ENCODE measurements at regions not wholly inside any gene's neighbourhood (a gene's known extent, or its start where the extent isn't known, plus 50 kb on each side); places are given as distances from the start of the nearest gene placed in this dataset.

GRCh38 chr20:51335329-51335841, 207.1 kb downstream of the NFATC2 start:
- Histone ChIP-seq H3K4me3 (no peak overlapping the region), H3K27ac (peak overlapping the region; percentile 71 to 84), H3K4me2 (peak overlapping the region; percentile 4; the same call in 1 of the 3 replicates), H3K4me1 (peaks cover 15% of the 10 kb centered on the region; the same call in 2 of the 3 replicates), H3K9me3 (peaks cover under 1% of the 10 kb centered on the region; the same call in 1 of the 3 replicates)
- WGBS (ENCODE audit: missing lambda C conversion rate) = 29% methylated on average over 8 of the region's 8 CpGs
- DNase-seq (ENCODE audit: low read depth in 1 of 2, low spot score in 1 of 2) = peak; percentile 40 to 84
- ChIA-PET CTCF (interaction anchor here (0.6 to 2.9 kb wide), 5 partner anchors 24 to 308 kb away, joined by 3 to 16 read pairs (median 3); no protein-coding TSS in a partner anchor), POLR2A (interaction anchor here (0.6 to 1.4 kb wide), 5 partner anchors 11 to 353 kb away, joined by 3 to 7 read pairs (median 4); no protein-coding TSS in a partner anchor)
- TF ChIP-seq KDM5A (IDR thresholded peaks at IDR 0.05) (no peak), GATA3 (IDR thresholded peaks at IDR 0.05; ENCODE audit: borderline replicate concordance) (peak; percentile 90), SMC3 (IDR thresholded peaks at IDR 0.05) (no peak), RFX5 (IDR thresholded peaks at IDR 0.05) (no peak), FOSL2 (IDR thresholded peaks at IDR 0.05) (peak; percentile 72), FOSL2 (CRISPR knock-in tag; IDR thresholded peaks at IDR 0.05) (peak; percentile 71), HOXB13 (CRISPR knock-in tag; IDR thresholded peaks at IDR 0.05; ENCODE audit: low read depth) (0 out of 2 replicates have a peak, but pooled peaks have one; percentile 28), ZC3H11A (IDR thresholded peaks at IDR 0.05) (no peak), FOXS1 (CRISPR knock-in tag; IDR thresholded peaks at IDR 0.05) (peak; percentile 55; the same call in 1 of the 2 replicates), CEBPB (IDR thresholded peaks at IDR 0.05) (peak in 1 of 2 experiments; percentile 29; a peak in 1 of 4 replicates), EP300 (IDR thresholded peaks at IDR 0.05) (peak; percentile 74 to 95; a peak in 4 of 5 replicates), MAX (IDR thresholded peaks at IDR 0.05) (peak; percentile 40; the same call in 1 of the 2 replicates), POLR2A (IDR thresholded peaks at IDR 0.05; ENCODE audit: low read length) (no peak), JUNB (IDR thresholded peaks at IDR 0.05) (peak; percentile 86), SREBF2 (IDR thresholded peaks at IDR 0.05) (no peak), HOXB5 (CRISPR knock-in tag; IDR thresholded peaks at IDR 0.05) (peak; percentile 51; the same call in 1 of the 2 replicates), FOSB (CRISPR knock-in tag; IDR thresholded peaks at IDR 0.05) (peak; percentile 67; the same call in 1 of the 2 replicates), NR3C1 (IDR thresholded peaks at IDR 0.05) (peak; percentile 84; the same call in 1 of the 3 replicates), JUN (IDR thresholded peaks at IDR 0.05) (peak; percentile 47 to 65; a peak in 1 of 5 replicates), MAZ (IDR thresholded peaks at IDR 0.05; ENCODE audit: borderline replicate concordance, low read depth, low read length) (no peak), ATOH8 (CRISPR knock-in tag; IDR thresholded peaks at IDR 0.05; ENCODE audit: low read depth) (no peak; the same call in 1 of the 2 replicates), MAFK (IDR thresholded peaks at IDR 0.05; ENCODE audit: partially characterized antibody) (peak; percentile 80)
- no peak for FAIRE-seq
- ATAC-seq = peak; percentile 88 to 90

- Histone ChIP-seq H3K4me2 (no peak overlapping the region), H3K9me3 (peaks cover 4% of the 10 kb centered on the region; the same call in 2 of the 3 replicates), H3K27ac (peak overlapping the region; percentile 71 to 84), H3K4me1 (peaks cover 15% of the 10 kb centered on the region; the same call in 2 of the 3 replicates), H3K4me3 (no peak overlapping the region)
- POLR2A ChIA-PET = no interaction called here
- no peak for TF ChIP-seq MAX (IDR thresholded peaks at IDR 0.05)
- TF ChIP-seq JUN (IDR thresholded peaks at IDR 0.05) = no peak
- no peak for TF ChIP-seq CHD2 (IDR thresholded peaks at IDR 0.05; ENCODE audit: low read length, partially characterized antibody)
- no peak for TF ChIP-seq TFCP2L1 (CRISPR knock-in tag; IDR thresholded peaks at IDR 0.05)
- no peak for TF ChIP-seq BCL3 (IDR thresholded peaks at IDR 0.05)
- TF ChIP-seq RAD21 (conservative IDR thresholded peaks at IDR 0.05 in 1 of 2, IDR thresholded peaks at IDR 0.05 in 1 of 2) = no peak
- no peak for TF ChIP-seq ESRRA (IDR thresholded peaks at IDR 0.05; ENCODE audit: borderline replicate concordance, low read length)
- no peak for TF ChIP-seq NPAS2 (CRISPR knock-in tag; IDR thresholded peaks at IDR 0.05; ENCODE audit: borderline replicate concordance)
- no peak for TF ChIP-seq EHF (CRISPR knock-in tag; IDR thresholded peaks at IDR 0.05)
- no peak for TF ChIP-seq ZSCAN20 (CRISPR knock-in tag; IDR thresholded peaks at IDR 0.05)
- TF ChIP-seq FOSL2 (IDR thresholded peaks at IDR 0.05) = no peak
- no peak for TF ChIP-seq FOSL2 (CRISPR knock-in tag; IDR thresholded peaks at IDR 0.05)
- FAIRE-seq (no peak), ATAC-seq (no peak), DNase-seq (ENCODE audit: low read depth in 1 of 2, low spot score in 1 of 2) (no peak)
- 84% methylated on average over 9 of the region's 9 CpGs for WGBS (ENCODE audit: missing lambda C conversion rate)
- CTCF ChIA-PET = interaction anchor here (1.1 to 2.9 kb wide), 7 partner anchors 10 to 403 kb away, joined by 3 to 16 read pairs (median 7); partner anchors contain the start of gene ADNP
Measured at GRCh38 chr20:51334609-51335008, 207.9 kb downstream of the NFATC2 start.
